ENCODE measurements at regions not wholly inside any gene's neighbourhood (a gene's known extent, or its start where the extent isn't known, plus 50 kb on each side); places are given as distances from the start of the nearest gene placed in this dataset.

- WGBS, 2 donors = 88 to 96% methylated on average over 4 of the region's 4 CpGs
- no peak overlapping the region for H3K27ac ChIP-seq
- H3K4me3 ChIP-seq = no peak overlapping the region
- TF ChIP-seq CTCF (IDR thresholded peaks at IDR 0.05) (no peak), POLR2AphosphoS5 (IDR thresholded peaks at IDR 0.05) (no peak), POLR2A (IDR thresholded peaks at IDR 0.05) (no peak), EP300 (IDR thresholded peaks at IDR 0.05) (no peak)
- no peaks in the 10 kb centered on the region for H3K4me1 ChIP-seq
- H3K27me3 ChIP-seq = no peaks in the 10 kb centered on the region
- H3K36me3 ChIP-seq = no peaks in the 10 kb centered on the region
- intact Hi-C loops (cut with DNase I) = no loop called here
- no peak for DNase-seq
- no peaks in the 10 kb centered on the region for H3K9me3 ChIP-seq
Measured at GRCh38 chr10:8766899-8767298, 712.4 kb downstream of the GATA3 start.

- no peak for DNase-seq
- no peak overlapping the region for H3K27ac ChIP-seq
- 72% methylated on average over 5 of the region's 5 CpGs for WGBS, 2 donors
- no peaks in the 10 kb centered on the region for H3K4me1 ChIP-seq
- no peaks in the 10 kb centered on the region for H3K36me3 ChIP-seq
- intact Hi-C loops (cut with DNase I) = no loop called here
- TF ChIP-seq CTCF (IDR thresholded peaks at IDR 0.05) (no peak), POLR2A (IDR thresholded peaks at IDR 0.05) (no peak), POLR2AphosphoS5 (IDR thresholded peaks at IDR 0.05) (no peak), EP300 (IDR thresholded peaks at IDR 0.05) (no peak)
- H3K4me3 ChIP-seq = no peak overlapping the region
- H3K9me3 ChIP-seq = no peaks in the 10 kb centered on the region
- no peaks in the 10 kb centered on the region for H3K27me3 ChIP-seq
Measured at GRCh38 chr10:8767591-8767990, 713.1 kb downstream of the GATA3 start.

- intact Hi-C loops (cut with DNase I) = no loop called here
- no peaks in the 10 kb centered on the region for H3K36me3 ChIP-seq
- no peak overlapping the region for H3K27ac ChIP-seq
- no peak overlapping the region for H3K4me3 ChIP-seq
- H3K27me3 ChIP-seq = no peaks in the 10 kb centered on the region
- DNase-seq = no peak
- no peaks in the 10 kb centered on the region for H3K4me1 ChIP-seq
- no peaks in the 10 kb centered on the region for H3K9me3 ChIP-seq
- TF ChIP-seq EP300 (IDR thresholded peaks at IDR 0.05) = no peak
- no peak for TF ChIP-seq POLR2AphosphoS5 (IDR thresholded peaks at IDR 0.05)
- TF ChIP-seq POLR2A (IDR thresholded peaks at IDR 0.05) = no peak
- TF ChIP-seq CTCF (IDR thresholded peaks at IDR 0.05) = no peak
Measured at GRCh38 chr10:8768341-8768740, 713.9 kb downstream of the GATA3 start.

GRCh38 chr10:8768852-8769251 lies 714.4 kb downstream of the GATA3 start:
- no peaks in the 10 kb centered on the region for H3K27me3 ChIP-seq
- H3K4me1 ChIP-seq = no peaks in the 10 kb centered on the region
- no peak overlapping the region for H3K4me3 ChIP-seq
- intact Hi-C loops (cut with DNase I) = no loop called here
- TF ChIP-seq POLR2A (IDR thresholded peaks at IDR 0.05) (no peak), EP300 (IDR thresholded peaks at IDR 0.05) (no peak), POLR2AphosphoS5 (IDR thresholded peaks at IDR 0.05) (no peak), CTCF (IDR thresholded peaks at IDR 0.05) (no peak)
- DNase-seq = no peak
- H3K9me3 ChIP-seq = no peaks in the 10 kb centered on the region
- H3K27ac ChIP-seq = no peak overlapping the region
- H3K36me3 ChIP-seq = no peaks in the 10 kb centered on the region
- WGBS, 2 donors = 24 to 56% methylated on average over 3 of the region's 3 CpGs

GRCh38 chr10:8776926-8777622 lies 722.6 kb downstream of the GATA3 start:
- Histone ChIP-seq H3K9me3 (no peaks in the 10 kb centered on the region), H3K36me3 (no peaks in the 10 kb centered on the region), H3K4me1 (no peaks in the 10 kb centered on the region), H3K4me3 (no peak overlapping the region), H3K27me3 (no peaks in the 10 kb centered on the region), H3K27ac (no peak overlapping the region)
- DNase-seq = no peak
- intact Hi-C loops (cut with DNase I) = no loop called here
- 59% methylated on average over 3 of the region's 3 CpGs for WGBS, 2 donors
- TF ChIP-seq CTCF (IDR thresholded peaks at IDR 0.05) = no peak
- TF ChIP-seq POLR2AphosphoS5 (IDR thresholded peaks at IDR 0.05) = no peak
- no peak for TF ChIP-seq POLR2A (IDR thresholded peaks at IDR 0.05)
- TF ChIP-seq EP300 (IDR thresholded peaks at IDR 0.05) = no peak
